B cell (primary cell): ENCODE measurements at regions not wholly inside any gene's neighbourhood (a gene's known extent, or its start where the extent isn't known, plus 50 kb on each side); places are given as distances from the start of the nearest gene placed in this dataset.

Experiments used
- EZH2 ChIP-seq: IDR thresholded peaks from 2 replicates; pipeline ENCODE4 v1.6.1; 2012; ENCODE audit warnings: borderline replicate concordance, low read depth, mild to moderate bottlenecking, moderate library complexity, low read length; ENCODE audit not compliant: insufficient read depth, poor library complexity, severe bottlenecking
- TF ChIP-seq, protein P1 (sequence below): fragments of 200-600 bp; IDR thresholded peaks from one replicate; pipeline ENCODE4 v1.8.0; 2022; ENCODE audit warnings: antibody characterized with exemption, mild to moderate bottlenecking

DNA sequence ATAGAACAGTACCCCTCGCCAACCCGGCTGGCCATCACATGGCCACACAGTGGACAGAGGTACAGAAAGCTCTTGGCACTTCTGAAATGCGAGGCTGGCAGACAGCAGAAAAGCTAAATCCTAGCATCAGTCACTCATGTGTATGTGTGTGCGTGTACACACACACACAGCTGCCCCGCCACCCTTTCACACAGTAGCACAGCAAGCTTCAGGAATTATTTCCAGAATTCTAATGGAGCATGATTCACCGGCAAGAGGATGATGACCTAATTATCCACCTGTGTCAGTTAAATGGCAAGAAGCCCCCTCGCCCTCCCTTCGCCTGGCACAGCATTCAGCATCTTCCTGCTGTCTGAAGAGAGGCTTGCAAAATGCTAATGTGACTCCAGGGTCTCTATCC is 336.0 kb downstream of the SHANK2 start:
- TF ChIP-seq, protein P1, sequence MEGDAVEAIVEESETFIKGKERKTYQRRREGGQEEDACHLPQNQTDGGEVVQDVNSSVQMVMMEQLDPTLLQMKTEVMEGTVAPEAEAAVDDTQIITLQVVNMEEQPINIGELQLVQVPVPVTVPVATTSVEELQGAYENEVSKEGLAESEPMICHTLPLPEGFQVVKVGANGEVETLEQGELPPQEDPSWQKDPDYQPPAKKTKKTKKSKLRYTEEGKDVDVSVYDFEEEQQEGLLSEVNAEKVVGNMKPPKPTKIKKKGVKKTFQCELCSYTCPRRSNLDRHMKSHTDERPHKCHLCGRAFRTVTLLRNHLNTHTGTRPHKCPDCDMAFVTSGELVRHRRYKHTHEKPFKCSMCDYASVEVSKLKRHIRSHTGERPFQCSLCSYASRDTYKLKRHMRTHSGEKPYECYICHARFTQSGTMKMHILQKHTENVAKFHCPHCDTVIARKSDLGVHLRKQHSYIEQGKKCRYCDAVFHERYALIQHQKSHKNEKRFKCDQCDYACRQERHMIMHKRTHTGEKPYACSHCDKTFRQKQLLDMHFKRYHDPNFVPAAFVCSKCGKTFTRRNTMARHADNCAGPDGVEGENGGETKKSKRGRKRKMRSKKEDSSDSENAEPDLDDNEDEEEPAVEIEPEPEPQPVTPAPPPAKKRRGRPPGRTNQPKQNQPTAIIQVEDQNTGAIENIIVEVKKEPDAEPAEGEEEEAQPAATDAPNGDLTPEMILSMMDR = no peak
- no peak for TF ChIP-seq EZH2
